Fibroblast of lung (primary cell): ENCODE measurements at regions not wholly inside any gene's neighbourhood (a gene's known extent, or its start where the extent isn't known, plus 50 kb on each side); places are given as distances from the start of the nearest gene placed in this dataset.

Experiments
- DNase-seq, 2 donors: peaks; one replicate each; pipeline versions ENCODE4 v3.0.0 to v3.0.0-alpha.2; 2010; ENCODE audit warnings: low read depth in 2 of 2
- H2AFZ ChIP-seq: 2 replicates; pipeline ENCODE4 v1.5.1; 2012; ENCODE audit warnings: low read length, control low read depth, inconsistent platforms
- H3K27ac ChIP-seq: 2 replicates; pipeline ENCODE4 v1.5.1; 2011; ENCODE audit warnings: low read length, control low read depth; ENCODE audit not compliant: insufficient read depth
- H3K27me3 ChIP-seq: 2 replicates; pipeline ENCODE4 v1.5.1; 2011; ENCODE audit warnings: mild to moderate bottlenecking, low read length; ENCODE audit not compliant: control insufficient read depth, insufficient read depth
- H3K36me3 ChIP-seq: 2 replicates; pipeline ENCODE4 v1.5.1; 2011; ENCODE audit warnings: low read length; ENCODE audit not compliant: control insufficient read depth, insufficient read depth
- H3K4me1 ChIP-seq: 2 replicates; pipeline ENCODE4 v1.5.1; 2011; ENCODE audit warnings: low read length; ENCODE audit not compliant: control insufficient read depth, insufficient read depth; ENCODE audit errors: extremely low read depth
- H3K4me2 ChIP-seq: 2 replicates; pipeline ENCODE4 v1.5.1; 2011; ENCODE audit warnings: low read length, control low read depth; ENCODE audit not compliant: insufficient read depth; ENCODE audit errors: extremely low read depth
- H3K4me3 ChIP-seq, 4 experiments: fragments of 200-600 bp in 1 of 4; sonication (generic) in 1 of 4; replicated peaks in 1 of 4; 2 replicates each; pipeline ENCODE4 v1.5.1; 2011 to 2016; ENCODE audit warnings: low read length in 4 of 4, low read depth in 3 of 4, mild to moderate bottlenecking in 3 of 4, control low read depth in 2 of 4, inconsistent platforms in 1 of 4, mixed read lengths in 1 of 4; ENCODE audit not compliant: insufficient read depth in 1 of 4; ENCODE audit errors: control extremely low read depth in 1 of 4
- H3K79me2 ChIP-seq: 2 replicates; pipeline ENCODE4 v1.5.1; 2012; ENCODE audit warnings: mild to moderate bottlenecking, low read length, inconsistent platforms; ENCODE audit not compliant: control insufficient read depth, insufficient read depth
- H3K9ac ChIP-seq: 2 replicates; pipeline ENCODE4 v1.5.1; 2011; ENCODE audit warnings: mild to moderate bottlenecking, low read length, control low read depth; ENCODE audit not compliant: insufficient read depth
- H3K9me3 ChIP-seq: 2 replicates; pipeline ENCODE4 v1.5.1; 2012; ENCODE audit warnings: low read depth, low read length; ENCODE audit not compliant: control insufficient read depth, insufficient read depth
- H4K20me1 ChIP-seq: 2 replicates; pipeline ENCODE4 v1.5.1; 2011; ENCODE audit warnings: low read length; ENCODE audit not compliant: control insufficient read depth, insufficient read depth; ENCODE audit errors: extremely low read depth
- CTCF ChIP-seq, 2 donors: IDR thresholded peaks in 1 of 2; conservative IDR thresholded peaks in 1 of 2; 1 replicate in 1 of 2; 2 replicates in 1 of 2; pipeline ENCODE4 v1.5.1; 2011 to 2012; ENCODE audit warnings: low read length in 2 of 2, control low read depth in 1 of 2, inconsistent platforms in 1 of 2, low read depth in 1 of 2, mild to moderate bottlenecking in 1 of 2
- EZH2 ChIP-seq: IDR thresholded peaks from 2 replicates; pipeline ENCODE4 v1.5.1; 2012; ENCODE audit warnings: low read length, control low read depth, mild to moderate bottlenecking; ENCODE audit errors: missing control alignments

GRCh38 chr19:56971230-56971629 lies 130.7 kb upstream of the PEG3 start:
- H3K36me3 ChIP-seq, result no peaks in the 10 kb centered on the region
- no peak overlapping the region for H3K9ac ChIP-seq
- H3K4me1 ChIP-seq, result no peaks in the 10 kb centered on the region
- no peaks in the 10 kb centered on the region for H4K20me1 ChIP-seq
- no peaks in the 10 kb centered on the region for H3K27me3 ChIP-seq
- H3K9me3 ChIP-seq, result no peaks in the 10 kb centered on the region
- no peak overlapping the region for H2AFZ ChIP-seq
- no peak for TF ChIP-seq EZH2
- DNase-seq, result no peak
- no peak overlapping the region for H3K4me2 ChIP-seq
- H3K27ac ChIP-seq, result no peak overlapping the region
- no peak overlapping the region for H3K4me3 ChIP-seq
- no peaks in the 10 kb centered on the region for H3K79me2 ChIP-seq

- no peak for DNase-seq
- Histone ChIP-seq H3K4me3 (no peak overlapping the region), H3K36me3 (no peaks in the 10 kb centered on the region), H3K27me3 (no peaks in the 10 kb centered on the region), H2AFZ (no peak overlapping the region), H3K27ac (no peak overlapping the region), H4K20me1 (no peaks in the 10 kb centered on the region), H3K9ac (no peak overlapping the region), H3K79me2 (no peaks in the 10 kb centered on the region), H3K9me3 (no peaks in the 10 kb centered on the region), H3K4me2 (no peak overlapping the region), H3K4me1 (no peaks in the 10 kb centered on the region)
- TF ChIP-seq EZH2 (no peak), CTCF (conservative IDR thresholded peaks at IDR 0.05 in 1 of 2, IDR thresholded peaks at IDR 0.05 in 1 of 2; ENCODE audit: low read depth in 1 of 2, low read length in 2 of 2) (no peak)
Measured at GRCh38 chr19:56972291-56972841, 131.8 kb upstream of the PEG3 start.

- H3K4me2 ChIP-seq, result no peak overlapping the region
- no peak for DNase-seq
- H3K4me3 ChIP-seq, result no peak overlapping the region
- no peaks in the 10 kb centered on the region for H4K20me1 ChIP-seq
- H2AFZ ChIP-seq, result no peak overlapping the region
- H3K36me3 ChIP-seq, result no peaks in the 10 kb centered on the region
- no peaks in the 10 kb centered on the region for H3K9me3 ChIP-seq
- H3K27ac ChIP-seq, result no peak overlapping the region
- no peaks in the 10 kb centered on the region for H3K79me2 ChIP-seq
- H3K4me1 ChIP-seq, result no peaks in the 10 kb centered on the region
- TF ChIP-seq CTCF (conservative IDR thresholded peaks at IDR 0.05 in 1 of 2, IDR thresholded peaks at IDR 0.05 in 1 of 2; ENCODE audit: low read depth in 1 of 2, low read length in 2 of 2), result no peak
- TF ChIP-seq EZH2, result no peak
- H3K27me3 ChIP-seq, result no peaks in the 10 kb centered on the region
- H3K9ac ChIP-seq, result no peak overlapping the region
Measured at GRCh38 chr19:56973713-56974555, 133.4 kb upstream of the PEG3 start.
